ENCODE measurements at regions not wholly inside any gene's neighbourhood (a gene's known extent, or its start where the extent isn't known, plus 50 kb on each side); places are given as distances from the start of the nearest gene placed in this dataset.
"Not testable (repeated sequence)": the region's sequence is repeated elsewhere in the genome, so short reads cannot be mapped to it uniquely, and the experiment has no call there.

GRCh38 chr22:22375576-22376351 is 131.2 kb downstream of the VPREB1 start:
- H3K4me3 ChIP-seq (ENCODE audit: low read length) = no peak overlapping the region
- TF ChIP-seq CTCF (IDR thresholded peaks at IDR 0.05; ENCODE audit: insufficient read depth, low read depth, low read length, missing control alignments) = no peak
- no peak for DNase-seq (ENCODE audit: low read depth)

DNA sequence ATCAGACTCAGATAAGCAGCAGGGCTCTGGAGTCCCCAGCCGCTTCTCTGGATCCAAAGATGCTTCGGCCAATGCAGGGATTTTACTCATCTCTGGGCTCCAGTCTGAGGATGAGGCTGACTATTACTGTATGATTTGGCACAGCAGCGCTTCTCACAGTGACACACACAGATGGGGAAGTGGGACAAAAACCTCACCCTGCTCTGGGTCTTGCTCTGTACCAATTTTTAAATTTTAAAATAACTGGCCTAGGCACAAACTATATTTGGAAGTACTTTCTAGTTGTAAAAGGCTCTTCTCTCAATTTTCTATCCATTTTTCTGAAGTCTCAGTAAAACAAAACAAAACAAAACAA is 131.7 kb downstream of the VPREB1 start:
- no peak for TF ChIP-seq CTCF (IDR thresholded peaks at IDR 0.05; ENCODE audit: insufficient read depth, low read depth, low read length, missing control alignments)
- DNase-seq (ENCODE audit: low read depth) = no peak
- H3K4me3 ChIP-seq (ENCODE audit: low read length) = no peak overlapping the region

DNA sequence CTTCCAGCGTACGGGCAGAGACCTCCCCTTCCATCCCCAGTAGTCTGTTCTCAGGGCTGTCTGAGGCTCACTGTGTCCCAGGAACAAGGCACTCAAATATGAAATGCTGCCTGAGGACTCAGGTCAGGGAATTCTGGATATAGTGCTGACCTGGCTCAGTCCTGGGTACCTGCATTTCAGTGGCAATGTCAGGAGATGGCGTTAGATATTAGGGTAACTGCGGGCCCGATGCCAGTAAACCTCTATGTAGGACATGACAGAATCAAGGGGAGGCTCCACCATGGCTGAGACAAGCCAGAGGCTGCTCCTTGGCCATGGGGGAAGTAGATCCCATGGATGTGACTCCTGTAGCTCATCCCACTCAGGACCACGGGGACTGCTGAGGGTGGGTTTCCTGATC is 131.7 kb downstream of the ZNF280B start:
- DNase-seq (ENCODE audit: low read depth); H3K4me3 ChIP-seq (ENCODE audit: low read length): not testable (repeated sequence)

GRCh38 chr22:22377335-22377734 is 131.2 kb downstream of the ZNF280B start:
- TF ChIP-seq CTCF (IDR thresholded peaks at IDR 0.05; ENCODE audit: insufficient read depth, low read depth, low read length, missing control alignments) = no peak
- DNase-seq (ENCODE audit: low read depth) = no peak
- H3K4me3 ChIP-seq (ENCODE audit: low read length) = no peak overlapping the region

GRCh38 chr22:22378446-22379415 is 129.8 kb downstream of the ZNF280B start:
- no peak overlapping the region for H3K4me3 ChIP-seq (ENCODE audit: low read length)
- no peak for DNase-seq (ENCODE audit: low read depth)
- no peak for TF ChIP-seq CTCF (IDR thresholded peaks at IDR 0.05; ENCODE audit: insufficient read depth, low read depth, low read length, missing control alignments)

DNA sequence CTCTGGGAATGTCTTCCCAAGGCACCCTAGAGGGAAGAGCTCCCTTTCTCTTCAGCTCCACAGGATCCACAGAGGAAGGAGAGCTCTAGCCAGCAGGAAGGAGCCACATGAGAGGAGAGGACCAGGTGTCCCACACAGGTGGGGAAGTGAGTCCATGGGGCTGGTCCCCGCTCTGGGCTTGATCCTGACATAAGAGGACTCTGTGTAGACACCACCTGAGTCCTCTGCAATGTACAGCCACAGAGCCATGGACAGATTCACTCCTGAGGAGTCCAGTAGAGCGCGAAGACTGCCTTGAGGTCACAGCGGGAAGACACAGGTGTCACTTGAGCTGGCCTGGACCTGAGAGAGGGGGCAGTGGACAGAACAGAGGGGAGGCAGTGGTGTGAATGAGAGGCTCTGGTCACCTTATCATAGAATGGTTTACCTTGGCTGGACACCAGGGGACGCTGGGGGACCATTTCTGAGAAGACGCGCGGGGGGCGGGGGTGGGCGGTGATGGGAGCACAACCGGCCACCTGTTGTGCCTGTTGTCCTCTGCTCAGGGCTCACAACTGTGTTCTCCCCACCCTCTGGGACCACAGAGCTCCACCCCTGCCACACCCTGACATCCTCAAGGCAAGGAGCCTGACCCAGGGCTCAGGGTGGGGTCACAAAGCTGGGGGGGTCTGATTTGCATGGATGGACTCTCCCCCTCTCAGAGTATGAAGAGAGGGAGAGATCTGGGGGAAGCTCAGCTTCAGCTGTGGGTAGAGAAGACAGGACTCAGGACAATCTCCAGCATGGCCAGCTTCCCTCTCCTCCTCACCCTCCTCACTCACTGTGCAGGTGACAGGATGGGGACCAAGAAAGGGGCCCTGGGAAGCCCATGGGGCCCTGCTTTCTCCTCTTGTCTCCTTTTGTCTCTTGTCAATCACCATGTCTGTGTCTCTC is 128.2 kb downstream of the ZNF280B start:
- no peak overlapping the region for H3K4me3 ChIP-seq (ENCODE audit: low read length)
- TF ChIP-seq CTCF (IDR thresholded peaks at IDR 0.05; ENCODE audit: insufficient read depth, low read depth, low read length, missing control alignments) = no peak
- no peak for DNase-seq (ENCODE audit: low read depth)

GRCh38 chr22:22381292-22381691 is 127.2 kb downstream of the ZNF280B start:
- H3K4me3 ChIP-seq (ENCODE audit: low read length); DNase-seq (ENCODE audit: low read depth): not testable (repeated sequence)
